ENCODE measurements at regions not wholly inside any gene's neighbourhood (a gene's known extent, or its start where the extent isn't known, plus 50 kb on each side); places are given as distances from the start of the nearest gene placed in this dataset.

DNA sequence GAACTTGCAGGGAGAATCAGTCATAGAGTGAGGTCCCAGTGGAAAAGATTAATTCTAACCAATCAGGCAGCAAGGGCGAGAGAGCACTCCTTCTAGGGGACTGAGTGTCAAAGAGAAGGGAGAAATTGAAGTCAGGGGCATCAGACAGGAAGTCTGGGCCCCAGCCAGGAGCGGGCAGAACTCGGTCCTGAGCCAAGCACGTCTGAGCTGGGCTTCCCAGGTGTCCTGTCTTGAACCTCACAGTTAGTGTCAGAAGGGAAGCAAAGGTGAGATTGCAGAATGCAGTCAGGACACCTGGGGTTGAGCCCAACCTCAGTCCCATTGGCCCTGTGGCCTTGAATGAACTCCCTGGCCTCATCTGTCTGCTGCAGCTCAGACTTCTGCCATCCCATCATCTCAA is 220.9 kb downstream of the SMAD2 start:
- TF ChIP-seq, protein P1, sequence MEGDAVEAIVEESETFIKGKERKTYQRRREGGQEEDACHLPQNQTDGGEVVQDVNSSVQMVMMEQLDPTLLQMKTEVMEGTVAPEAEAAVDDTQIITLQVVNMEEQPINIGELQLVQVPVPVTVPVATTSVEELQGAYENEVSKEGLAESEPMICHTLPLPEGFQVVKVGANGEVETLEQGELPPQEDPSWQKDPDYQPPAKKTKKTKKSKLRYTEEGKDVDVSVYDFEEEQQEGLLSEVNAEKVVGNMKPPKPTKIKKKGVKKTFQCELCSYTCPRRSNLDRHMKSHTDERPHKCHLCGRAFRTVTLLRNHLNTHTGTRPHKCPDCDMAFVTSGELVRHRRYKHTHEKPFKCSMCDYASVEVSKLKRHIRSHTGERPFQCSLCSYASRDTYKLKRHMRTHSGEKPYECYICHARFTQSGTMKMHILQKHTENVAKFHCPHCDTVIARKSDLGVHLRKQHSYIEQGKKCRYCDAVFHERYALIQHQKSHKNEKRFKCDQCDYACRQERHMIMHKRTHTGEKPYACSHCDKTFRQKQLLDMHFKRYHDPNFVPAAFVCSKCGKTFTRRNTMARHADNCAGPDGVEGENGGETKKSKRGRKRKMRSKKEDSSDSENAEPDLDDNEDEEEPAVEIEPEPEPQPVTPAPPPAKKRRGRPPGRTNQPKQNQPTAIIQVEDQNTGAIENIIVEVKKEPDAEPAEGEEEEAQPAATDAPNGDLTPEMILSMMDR (IDR thresholded peaks at IDR 0.05; ENCODE audit: borderline replicate concordance, extremely low read depth, low read length, poor library complexity, severe bottlenecking), result no peak
- no peak for TF ChIP-seq EZH2 (IDR thresholded peaks at IDR 0.05; ENCODE audit: borderline replicate concordance, low read depth, low read length, severe bottlenecking)

Data from DND-41 (cell line).